ENCODE measurements at regions not wholly inside any gene's neighbourhood (a gene's known extent, or its start where the extent isn't known, plus 50 kb on each side); places are given as distances from the start of the nearest gene placed in this dataset.

- H3K4me3 ChIP-seq, result no peak overlapping the region
- no peak for DNase-seq
- H3K36me3 ChIP-seq, result no peaks in the 10 kb centered on the region
- H3K27ac ChIP-seq, result no peak overlapping the region
- no peaks in the 10 kb centered on the region for H3K9me3 ChIP-seq (replicated peaks)
- H3K4me1 ChIP-seq, result peaks cover 19% of the 10 kb centered on the region
- no peaks in the 10 kb centered on the region for H3K27me3 ChIP-seq
Measured at GRCh38 chr17:77861981-77862645, 96.4 kb upstream of the TNRC6C start.

GRCh38 chr17:77862890-77863813, 95.4 kb upstream of the TNRC6C start:
- Histone ChIP-seq H3K36me3 (no peaks in the 10 kb centered on the region), H3K4me3 (peak overlapping the region; percentile 35), H3K27ac (peak overlapping the region; percentile 44), H3K9me3 (replicated peaks) (no peaks in the 10 kb centered on the region), H3K4me1 (peaks cover 19% of the 10 kb centered on the region), H3K27me3 (no peaks in the 10 kb centered on the region)
- peak; percentile 78 to 86 for DNase-seq

- Histone ChIP-seq H3K27me3 (no peaks in the 10 kb centered on the region), H3K4me1 (peaks cover 19% of the 10 kb centered on the region), H3K27ac (peak overlapping the region; percentile 44), H3K4me3 (peak overlapping the region; percentile 35), H3K9me3 (replicated peaks) (no peaks in the 10 kb centered on the region), H3K36me3 (no peaks in the 10 kb centered on the region)
- DNase-seq, result peak; percentile 90 to 96
Measured at GRCh38 chr17:77863814-77864161, 94.7 kb upstream of the TNRC6C start.

DNA sequence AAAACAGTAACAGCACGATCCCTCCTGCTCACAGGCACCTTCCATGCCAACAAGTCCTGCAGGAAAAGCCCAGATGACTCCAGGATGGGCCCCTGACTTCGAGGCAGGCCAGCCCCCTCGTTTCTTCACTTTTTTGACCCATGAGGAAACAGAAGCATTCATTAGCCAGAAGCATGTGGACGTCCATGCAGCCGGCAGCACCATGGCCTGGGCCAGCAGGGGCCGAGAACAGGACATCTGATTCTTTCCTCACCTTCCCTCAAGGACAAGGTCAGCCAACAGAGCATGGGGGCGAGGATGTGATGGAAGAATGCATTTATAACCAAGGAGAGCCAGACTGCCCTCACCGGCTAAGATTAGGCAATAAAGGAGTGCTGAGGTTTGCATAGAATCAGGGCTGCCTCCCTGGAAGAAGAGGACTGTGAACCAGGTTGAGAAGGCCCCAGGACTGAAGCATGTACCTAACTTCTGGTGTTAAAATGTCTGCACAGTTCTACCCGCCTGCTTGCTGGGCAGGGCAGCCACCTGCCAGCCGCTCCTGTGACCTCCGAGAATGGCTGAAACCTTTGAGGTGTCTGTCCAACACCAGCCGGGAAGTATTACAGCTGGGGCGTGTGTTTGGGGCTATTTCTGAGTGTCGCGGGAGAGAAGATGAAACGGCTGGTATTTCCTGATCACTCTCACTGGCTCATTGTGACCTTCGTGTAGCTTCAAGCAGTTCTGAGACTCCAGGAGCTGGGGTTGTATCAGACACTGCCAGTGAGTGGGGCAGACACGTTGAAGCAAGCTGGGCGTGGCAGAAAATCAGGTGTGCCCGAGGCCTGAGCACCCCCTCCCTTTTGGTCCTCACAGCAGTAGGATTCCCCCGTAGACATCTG, 94.0 kb upstream of the TNRC6C start:
- H3K36me3 ChIP-seq, result no peaks in the 10 kb centered on the region
- peaks cover 19% of the 10 kb centered on the region for H3K4me1 ChIP-seq
- H3K27ac ChIP-seq, result peak overlapping the region; percentile 44
- H3K4me3 ChIP-seq, result peak overlapping the region; percentile 35
- DNase-seq, result peak in 1 of 2 experiments; percentile 30
- H3K27me3 ChIP-seq, result no peaks in the 10 kb centered on the region
- H3K9me3 ChIP-seq (replicated peaks), result no peaks in the 10 kb centered on the region

DNA sequence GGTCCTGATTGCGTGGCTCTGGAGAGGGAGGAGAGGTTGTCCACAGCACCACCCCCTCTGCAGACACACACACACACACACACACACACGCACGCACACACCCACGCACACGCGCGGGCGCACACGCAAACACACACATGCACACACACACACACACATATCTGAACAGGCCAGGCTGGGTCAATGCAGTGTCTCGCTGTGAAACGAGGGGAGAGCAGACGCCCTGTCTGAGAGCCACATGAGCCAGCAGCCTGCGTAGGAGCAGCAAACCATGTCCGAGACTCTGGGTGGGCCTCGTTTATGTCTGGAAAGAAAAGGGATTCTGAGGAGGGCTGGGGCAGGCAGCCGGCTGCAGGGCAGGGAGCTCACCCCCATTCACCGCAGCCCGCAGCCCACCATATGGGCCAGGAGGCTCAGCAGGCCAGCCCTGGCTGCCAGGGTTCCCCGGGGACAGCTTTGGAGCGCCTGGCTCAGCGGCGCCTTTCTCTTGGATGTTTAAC, 93.3 kb upstream of the TNRC6C start:
- Histone ChIP-seq H3K27ac (no peak overlapping the region), H3K4me3 (peak overlapping the region; percentile 35)
- peak; percentile 61 to 67 for DNase-seq

GRCh38 chr17:77865716-77866115, 92.8 kb upstream of the TNRC6C start:
- Histone ChIP-seq H3K27ac (no peak overlapping the region), H3K9me3 (replicated peaks) (no peaks in the 10 kb centered on the region), H3K4me3 (no peak overlapping the region), H3K27me3 (no peaks in the 10 kb centered on the region), H3K36me3 (no peaks in the 10 kb centered on the region), H3K4me1 (peaks cover 19% of the 10 kb centered on the region)
- no peak for DNase-seq

More for the DNA sequence above, 93.3 kb upstream of the TNRC6C start:
- H3K4me1 ChIP-seq, result peaks cover 19% of the 10 kb centered on the region
- H3K36me3 ChIP-seq, result no peaks in the 10 kb centered on the region
- no peaks in the 10 kb centered on the region for H3K9me3 ChIP-seq (replicated peaks)
- no peaks in the 10 kb centered on the region for H3K27me3 ChIP-seq

DNA sequence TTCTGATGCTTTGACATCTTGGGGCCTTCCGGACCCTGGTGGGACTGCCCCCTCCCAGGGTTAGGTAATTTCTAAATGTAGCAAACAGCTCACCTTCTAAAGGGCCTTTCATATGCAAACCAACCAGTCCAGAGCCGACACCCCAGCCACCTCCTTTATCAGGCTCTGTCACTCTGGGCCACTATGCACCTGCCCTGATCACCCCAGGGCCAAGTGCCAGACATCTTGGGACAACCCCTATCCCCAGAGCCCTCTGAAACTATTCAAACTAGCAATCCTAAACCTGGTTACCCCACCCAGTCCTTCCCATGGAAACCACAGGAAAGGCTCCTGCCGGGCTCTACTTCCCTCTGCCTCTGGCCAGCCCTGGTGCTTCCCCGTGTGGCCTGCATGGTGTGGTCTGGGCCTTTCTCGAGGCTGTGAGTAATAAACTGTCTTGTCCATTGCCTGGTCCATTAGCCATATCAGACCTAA, 91.2 kb upstream of the TNRC6C start:
- Histone ChIP-seq H3K4me3 (no peak overlapping the region), H3K27ac (no peak overlapping the region), H3K9me3 (replicated peaks) (no peaks in the 10 kb centered on the region), H3K4me1 (peaks cover 19% of the 10 kb centered on the region), H3K36me3 (no peaks in the 10 kb centered on the region), H3K27me3 (no peaks in the 10 kb centered on the region)
- DNase-seq, result no peak

- Histone ChIP-seq H3K36me3 (no peaks in the 10 kb centered on the region), H3K4me3 (no peak overlapping the region), H3K9me3 (replicated peaks) (no peaks in the 10 kb centered on the region), H3K27ac (no peak overlapping the region), H3K27me3 (no peaks in the 10 kb centered on the region), H3K4me1 (peaks cover 17% of the 10 kb centered on the region)
- no peak for DNase-seq
Measured at GRCh38 chr17:77867976-77868713, 90.4 kb upstream of the TNRC6C start.

GRCh38 chr17:77869041-77869599, 89.4 kb upstream of the TNRC6C start:
- H3K27ac ChIP-seq, result no peak overlapping the region
- no peaks in the 10 kb centered on the region for H3K9me3 ChIP-seq (replicated peaks)
- H3K4me3 ChIP-seq, result no peak overlapping the region
- H3K4me1 ChIP-seq, result peaks cover 11% of the 10 kb centered on the region; the same call in 1 of the 2 replicates
- no peak for DNase-seq
- H3K27me3 ChIP-seq, result no peaks in the 10 kb centered on the region
- no peaks in the 10 kb centered on the region for H3K36me3 ChIP-seq

DNA sequence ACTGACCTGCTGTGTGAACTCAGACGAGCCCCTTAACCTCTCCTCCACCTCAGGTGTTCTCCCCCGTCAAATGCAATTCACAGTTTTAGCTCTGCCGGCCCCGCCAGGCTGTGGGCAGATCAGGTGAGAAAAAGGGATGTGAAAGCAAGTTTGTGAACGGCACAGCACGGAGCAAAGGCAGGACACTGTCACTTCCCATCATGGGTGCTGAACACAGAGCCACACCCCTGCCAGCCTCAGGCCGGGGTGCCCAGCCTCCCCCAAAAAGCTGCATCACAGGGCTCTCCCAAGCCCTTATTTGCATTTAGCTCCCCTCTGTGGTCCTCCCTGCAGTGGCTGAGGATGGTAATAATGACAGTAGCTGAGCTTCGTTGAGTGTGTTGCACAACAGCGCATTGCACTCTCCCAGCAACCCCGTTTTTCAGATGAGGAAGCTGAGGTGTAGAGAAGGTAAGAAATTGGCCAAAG, 88.8 kb upstream of the TNRC6C start:
- Histone ChIP-seq H3K4me3 (no peak overlapping the region), H3K9me3 (replicated peaks) (no peaks in the 10 kb centered on the region), H3K4me1 (peaks cover 5% of the 10 kb centered on the region; the same call in 1 of the 2 replicates), H3K27ac (no peak overlapping the region), H3K27me3 (no peaks in the 10 kb centered on the region), H3K36me3 (no peaks in the 10 kb centered on the region)
- no peak for DNase-seq

GRCh38 chr17:77872199-77872598, 86.3 kb upstream of the TNRC6C start:
- Histone ChIP-seq H3K4me3 (no peak overlapping the region), H3K27me3 (no peaks in the 10 kb centered on the region), H3K36me3 (no peaks in the 10 kb centered on the region), H3K4me1 (peaks cover 2% of the 10 kb centered on the region; the same call in 1 of the 2 replicates), H3K27ac (no peak overlapping the region), H3K9me3 (replicated peaks) (peaks cover 6% of the 10 kb centered on the region; the same call in 1 of the 2 replicates)
- no peak for DNase-seq

- Histone ChIP-seq H3K4me3 (no peak overlapping the region), H3K36me3 (no peaks in the 10 kb centered on the region), H3K9me3 (replicated peaks) (peaks cover 6% of the 10 kb centered on the region; the same call in 1 of the 2 replicates), H3K27me3 (no peaks in the 10 kb centered on the region), H3K4me1 (peaks cover 6% of the 10 kb centered on the region; the same call in 1 of the 2 replicates), H3K27ac (no peak overlapping the region)
- no peak for DNase-seq
Measured at GRCh38 chr17:77872714-77873499, 85.6 kb upstream of the TNRC6C start.
